ENCODE measurements at regions not wholly inside any gene's neighbourhood (a gene's known extent, or its start where the extent isn't known, plus 50 kb on each side); places are given as distances from the start of the nearest gene placed in this dataset.

GRCh38 chr13:48146122-48146521 lies 51.2 kb upstream of the MED4 start:
- H3K27me3 Mint-ChIP-seq: no peaks in the 10 kb centered on the region
- H3K36me3 Mint-ChIP-seq: no peaks in the 10 kb centered on the region
- H3K4me3 Mint-ChIP-seq: no peak overlapping the region
- H3K9me3 Mint-ChIP-seq: no peaks in the 10 kb centered on the region
- no peak for TF ChIP-seq CTCF (conservative IDR thresholded peaks at IDR 0.05)
- no peak for DNase-seq (ENCODE audit: extremely low spot score, unreplicated experiment)
- no peaks in the 10 kb centered on the region for H3K4me1 Mint-ChIP-seq (ENCODE audit: unreplicated experiment)
- H3K27ac Mint-ChIP-seq: no peak overlapping the region

Measured in type B pancreatic cell (in vitro differentiated cells).